Central memory CD8-positive, alpha-beta T cell (primary cell): ENCODE measurements at regions not wholly inside any gene's neighbourhood (a gene's known extent, or its start where the extent isn't known, plus 50 kb on each side); places are given as distances from the start of the nearest gene placed in this dataset.

Source experiments
- ATAC-seq: fragments of 150-1000 bp; cut with Tn5 transposase; replicated peaks from 2 replicates; pipeline ENCODE4 v1.10.0; 2022; ENCODE audit warnings: mild to moderate bottlenecking, moderate FRiP score, moderate number of reproducible peaks; ENCODE audit not compliant: poor library complexity, severe bottlenecking; ENCODE audit errors: extremely low read depth
- DNase-seq, 2 donors: peaks; one replicate each; pipeline ENCODE4 v3.0.0; 2021; ENCODE audit warnings: low spot score in 2 of 2
- H3K27ac Mint-ChIP-seq: one replicate; pipeline ENCODE4 v1.8.0; 2022; ENCODE audit warnings: low read depth, mild to moderate bottlenecking, moderate library complexity, mixed read lengths
- H3K27me3 Mint-ChIP-seq: one replicate; pipeline ENCODE4 v1.8.0; 2022; ENCODE audit warnings: mixed read lengths
- H3K36me3 Mint-ChIP-seq: one replicate; pipeline ENCODE4 v1.8.0; 2022; ENCODE audit warnings: mild to moderate bottlenecking, moderate library complexity, mixed read lengths; ENCODE audit not compliant: insufficient read depth
- H3K4me1 Mint-ChIP-seq: one replicate; pipeline ENCODE4 v1.8.0; 2022; ENCODE audit warnings: mixed read lengths
- H3K4me3 Mint-ChIP-seq: one replicate; pipeline ENCODE4 v1.8.0; 2022; ENCODE audit warnings: mild to moderate bottlenecking, moderate library complexity, mixed read lengths
- H3K9me3 Mint-ChIP-seq: one replicate; pipeline ENCODE4 v1.8.0; 2022; ENCODE audit warnings: mixed read lengths

DNA sequence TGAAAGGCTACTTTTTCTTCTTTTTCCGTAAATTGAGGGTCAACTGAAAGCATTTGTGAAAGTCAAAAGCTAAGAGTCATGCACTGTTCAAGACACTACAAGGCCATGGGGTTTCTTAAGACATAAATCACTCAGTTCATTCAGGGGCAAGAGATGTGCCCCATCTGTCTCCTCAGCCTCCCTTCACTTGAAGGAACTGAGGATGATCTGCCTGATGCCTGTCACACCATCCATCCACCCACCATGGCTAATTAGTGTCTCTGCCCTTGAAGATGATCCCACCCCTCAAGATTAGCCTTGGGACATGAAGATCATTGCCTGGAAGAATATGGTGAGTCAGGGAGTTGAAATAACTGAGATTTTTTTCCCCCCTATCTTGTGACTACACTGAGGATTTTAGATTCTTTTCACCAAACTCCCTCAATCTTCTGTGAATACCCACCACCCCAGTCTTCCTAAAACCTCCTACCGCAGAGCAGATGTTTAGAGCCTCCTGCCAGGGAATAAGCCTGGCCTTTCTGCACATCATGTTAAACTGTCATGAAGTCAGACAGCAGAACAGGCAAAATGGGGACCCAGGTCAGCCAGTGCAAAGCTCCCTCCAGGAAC lies 88.6 kb upstream of the LMO4 start:
- H3K36me3 Mint-ChIP-seq: no peaks in the 10 kb centered on the region
- DNase-seq (no peak), ATAC-seq (no peak)
- no peak overlapping the region for H3K4me3 Mint-ChIP-seq
- no peaks in the 10 kb centered on the region for H3K9me3 Mint-ChIP-seq
- peaks cover 38% of the 10 kb centered on the region for H3K27me3 Mint-ChIP-seq
- no peaks in the 10 kb centered on the region for H3K4me1 Mint-ChIP-seq
- H3K27ac Mint-ChIP-seq: no peak overlapping the region

- Mint-ChIP-seq H3K27ac (no peak overlapping the region), H3K36me3 (no peaks in the 10 kb centered on the region), H3K9me3 (no peaks in the 10 kb centered on the region), H3K27me3 (peaks cover 38% of the 10 kb centered on the region), H3K4me3 (no peak overlapping the region), H3K4me1 (no peaks in the 10 kb centered on the region)
- DNase-seq (no peak), ATAC-seq (no peak)
Measured at GRCh38 chr1:87240661-87241285, 87.9 kb upstream of the LMO4 start.

DNA sequence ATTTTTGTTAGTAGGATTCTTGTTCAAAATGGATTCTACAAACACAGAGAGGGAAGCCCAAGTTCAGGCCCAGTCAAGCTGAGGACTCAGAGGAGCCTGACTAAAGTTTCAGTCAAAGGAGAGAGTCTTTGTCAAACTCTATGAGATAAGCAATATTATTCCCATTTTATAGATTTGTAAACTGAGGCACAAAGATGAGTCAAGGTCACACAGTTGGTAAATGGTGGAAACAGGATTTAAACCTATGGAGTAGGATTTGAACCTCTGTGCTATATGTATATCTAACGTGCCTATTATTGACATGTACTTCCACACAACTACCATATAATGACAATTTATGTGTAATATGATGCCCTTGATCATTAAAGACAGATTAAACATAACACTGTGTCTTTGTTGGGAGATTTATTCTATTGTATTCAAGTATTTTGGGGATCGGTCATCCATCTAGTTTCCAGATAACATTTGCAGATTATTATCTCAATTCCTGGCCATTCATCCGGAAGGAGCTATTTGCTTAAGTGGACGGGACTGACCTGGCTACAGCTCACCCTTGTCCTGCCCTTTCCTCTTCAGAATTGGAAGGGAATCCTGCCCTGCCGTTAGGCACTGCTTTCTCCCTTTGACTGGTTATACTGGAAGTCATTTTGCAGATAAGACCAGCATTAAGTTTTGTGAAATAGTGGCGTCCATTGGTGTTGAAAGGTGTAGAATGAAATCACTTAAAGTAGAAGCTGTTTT lies 86.1 kb upstream of the LMO4 start:
- no peak for ATAC-seq
- Mint-ChIP-seq H3K4me1 (no peaks in the 10 kb centered on the region), H3K27me3 (peaks cover 35% of the 10 kb centered on the region), H3K4me3 (no peak overlapping the region), H3K27ac (no peak overlapping the region), H3K36me3 (no peaks in the 10 kb centered on the region), H3K9me3 (no peaks in the 10 kb centered on the region)
- no peak for DNase-seq

DNA sequence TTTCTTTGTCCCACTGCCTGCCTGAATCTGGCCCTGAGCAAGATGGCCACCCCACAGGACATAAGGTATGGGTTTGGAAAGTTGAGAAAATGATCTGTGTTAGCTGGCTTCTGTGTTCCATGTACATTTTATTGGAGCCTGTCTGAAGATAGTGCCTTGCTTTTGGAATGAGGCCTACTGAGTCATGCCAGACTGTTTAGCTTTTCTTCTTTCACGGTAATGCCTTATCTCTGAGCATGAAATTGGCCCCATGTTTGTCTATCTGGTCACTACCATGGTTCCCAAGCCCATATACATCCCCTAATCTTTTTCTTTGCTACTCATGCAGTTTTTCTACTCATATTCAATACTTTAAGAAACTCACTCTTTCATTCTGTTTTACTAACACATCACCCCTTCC lies 85.1 kb upstream of the LMO4 start:
- H3K36me3 Mint-ChIP-seq: no peaks in the 10 kb centered on the region
- peaks cover 32% of the 10 kb centered on the region for H3K27me3 Mint-ChIP-seq
- H3K27ac Mint-ChIP-seq: no peak overlapping the region

DNA sequence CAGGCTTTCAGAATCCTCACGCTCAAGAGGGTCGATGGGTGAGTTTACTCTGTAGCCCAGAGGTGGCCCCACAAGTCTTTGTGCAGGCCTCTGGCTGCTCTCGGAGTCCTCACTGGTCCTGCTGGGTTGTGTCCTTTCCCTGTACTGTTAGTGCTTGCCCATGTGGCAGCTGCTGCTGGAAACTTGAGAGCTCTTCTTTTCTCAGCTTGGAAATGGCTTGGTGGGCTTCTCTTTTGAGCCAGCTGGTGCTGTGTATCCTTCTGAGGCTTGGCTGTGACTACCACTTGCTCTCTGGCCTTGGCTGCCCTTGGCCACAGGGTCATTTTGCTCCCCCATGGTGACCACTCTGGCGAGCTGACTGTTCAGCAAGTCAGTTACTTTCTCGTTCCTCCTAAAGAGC lies 82.2 kb upstream of the LMO4 start:
- Mint-ChIP-seq H3K4me3 (no peak overlapping the region), H3K27ac (no peak overlapping the region), H3K36me3 (no peaks in the 10 kb centered on the region), H3K9me3 (no peaks in the 10 kb centered on the region), H3K27me3 (peaks cover 25% of the 10 kb centered on the region), H3K4me1 (no peaks in the 10 kb centered on the region)
- no peak for DNase-seq
- ATAC-seq: no peak

More for the DNA sequence above, 85.1 kb upstream of the LMO4 start:
- H3K4me3 Mint-ChIP-seq: no peak overlapping the region
- no peak for DNase-seq
- no peak for ATAC-seq
- H3K4me1 Mint-ChIP-seq: no peaks in the 10 kb centered on the region
- H3K9me3 Mint-ChIP-seq: no peaks in the 10 kb centered on the region

GRCh38 chr1:87249803-87250202 lies 78.9 kb upstream of the LMO4 start:
- DNase-seq (no peak), ATAC-seq (no peak)
- peaks cover 3% of the 10 kb centered on the region for H3K36me3 Mint-ChIP-seq
- H3K27ac Mint-ChIP-seq: no peak overlapping the region
- no peak overlapping the region for H3K4me3 Mint-ChIP-seq
- H3K27me3 Mint-ChIP-seq: peaks cover 44% of the 10 kb centered on the region
- peaks cover 9% of the 10 kb centered on the region for H3K9me3 Mint-ChIP-seq
- H3K4me1 Mint-ChIP-seq: no peaks in the 10 kb centered on the region

- H3K36me3 Mint-ChIP-seq: peaks cover 3% of the 10 kb centered on the region
- no peaks in the 10 kb centered on the region for H3K4me1 Mint-ChIP-seq
- no peak overlapping the region for H3K4me3 Mint-ChIP-seq
- peaks cover 46% of the 10 kb centered on the region for H3K27me3 Mint-ChIP-seq
- DNase-seq: no peak
- no peak overlapping the region for H3K27ac Mint-ChIP-seq
- no peak for ATAC-seq
- H3K9me3 Mint-ChIP-seq: peaks cover 9% of the 10 kb centered on the region
Measured at GRCh38 chr1:87250336-87250735, 78.3 kb upstream of the LMO4 start.

DNA sequence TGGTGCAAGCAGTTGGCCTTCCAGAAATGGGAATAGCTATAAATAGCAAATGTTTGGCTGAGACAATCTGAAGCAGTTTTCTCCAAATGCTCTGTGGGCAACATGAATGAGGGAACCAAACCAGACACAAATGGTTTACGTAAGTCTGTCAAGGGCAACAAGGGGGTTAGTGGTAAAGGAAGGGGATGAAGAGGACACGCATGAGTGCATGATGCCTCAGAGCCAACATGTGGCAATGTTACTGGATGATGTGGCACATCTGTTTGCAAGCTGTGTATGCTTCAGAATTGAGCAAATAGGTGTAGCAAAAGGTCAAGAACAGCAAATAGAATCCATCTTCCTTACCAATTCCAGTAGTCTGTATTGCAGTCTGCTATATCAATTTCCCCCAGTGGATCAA lies 76.3 kb upstream of the LMO4 start:
- no peak overlapping the region for H3K4me3 Mint-ChIP-seq
- DNase-seq (no peak), ATAC-seq (no peak)
- H3K9me3 Mint-ChIP-seq: peaks cover 9% of the 10 kb centered on the region
- peaks cover 48% of the 10 kb centered on the region for H3K27me3 Mint-ChIP-seq
- H3K36me3 Mint-ChIP-seq: peaks cover 3% of the 10 kb centered on the region
- no peaks in the 10 kb centered on the region for H3K4me1 Mint-ChIP-seq
- H3K27ac Mint-ChIP-seq: no peak overlapping the region

- Mint-ChIP-seq H3K27me3 (peaks cover 12% of the 10 kb centered on the region), H3K4me1 (no peaks in the 10 kb centered on the region), H3K36me3 (no peaks in the 10 kb centered on the region), H3K4me3 (no peak overlapping the region), H3K27ac (no peak overlapping the region), H3K9me3 (no peaks in the 10 kb centered on the region)
- DNase-seq (no peak), ATAC-seq (no peak)
Measured at GRCh38 chr1:87262688-87263087, 66.0 kb upstream of the LMO4 start.

DNA sequence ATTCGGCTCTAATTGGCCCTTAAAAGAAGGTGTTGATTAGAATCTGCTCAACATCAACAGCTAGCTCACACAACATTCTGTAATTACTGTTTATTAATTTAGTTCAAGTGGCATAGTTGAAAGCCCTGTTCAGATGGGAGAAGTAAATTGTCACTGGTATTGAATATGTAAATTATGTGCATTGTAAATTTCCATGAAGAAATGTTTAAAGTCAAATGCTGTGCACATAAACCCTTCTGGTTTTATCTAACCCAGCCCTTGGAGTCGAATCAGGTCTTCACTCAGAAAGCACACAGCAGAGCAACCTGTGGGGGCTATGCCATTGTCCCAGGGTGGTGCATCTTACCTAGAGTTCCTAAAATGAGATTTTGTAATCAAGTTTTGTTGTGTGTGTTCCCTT lies 65.4 kb upstream of the LMO4 start:
- no peaks in the 10 kb centered on the region for H3K4me1 Mint-ChIP-seq
- no peaks in the 10 kb centered on the region for H3K9me3 Mint-ChIP-seq
- no peak overlapping the region for H3K27ac Mint-ChIP-seq
- peaks cover 13% of the 10 kb centered on the region for H3K27me3 Mint-ChIP-seq
- H3K36me3 Mint-ChIP-seq: no peaks in the 10 kb centered on the region
- H3K4me3 Mint-ChIP-seq: no peak overlapping the region
- ATAC-seq (no peak), DNase-seq (no peak)

GRCh38 chr1:87263785-87264184 lies 64.9 kb upstream of the LMO4 start:
- Mint-ChIP-seq H3K36me3 (no peaks in the 10 kb centered on the region), H3K9me3 (no peaks in the 10 kb centered on the region), H3K27ac (no peak overlapping the region), H3K4me1 (no peaks in the 10 kb centered on the region), H3K27me3 (peaks cover 15% of the 10 kb centered on the region), H3K4me3 (no peak overlapping the region)
- DNase-seq: no peak
- no peak for ATAC-seq

- DNase-seq (no peak), ATAC-seq (no peak)
- H3K36me3 Mint-ChIP-seq: no peaks in the 10 kb centered on the region
- no peaks in the 10 kb centered on the region for H3K4me1 Mint-ChIP-seq
- H3K4me3 Mint-ChIP-seq: no peak overlapping the region
- H3K27ac Mint-ChIP-seq: no peak overlapping the region
- H3K9me3 Mint-ChIP-seq: no peaks in the 10 kb centered on the region
- peaks cover 16% of the 10 kb centered on the region for H3K27me3 Mint-ChIP-seq
Measured at GRCh38 chr1:87264976-87265375, 63.7 kb upstream of the LMO4 start.

- H3K4me1 Mint-ChIP-seq: no peaks in the 10 kb centered on the region
- H3K27ac Mint-ChIP-seq: no peak overlapping the region
- ATAC-seq: no peak
Measured at GRCh38 chr1:87265786-87266185, 62.9 kb upstream of the LMO4 start.

More at GRCh38 chr1:87265786-87266185, 62.9 kb upstream of the LMO4 start:
- no peaks in the 10 kb centered on the region for H3K9me3 Mint-ChIP-seq
- H3K36me3 Mint-ChIP-seq: peaks cover 3% of the 10 kb centered on the region
- no peak for DNase-seq
- H3K27me3 Mint-ChIP-seq: peaks cover 24% of the 10 kb centered on the region
- H3K4me3 Mint-ChIP-seq: no peak overlapping the region
